GM23338 (cell line): ENCODE measurements at regions not wholly inside any gene's neighbourhood (a gene's known extent, or its start where the extent isn't known, plus 50 kb on each side); places are given as distances from the start of the nearest gene placed in this dataset.

Experiments used
- ATAC-seq: fragments of 200-7000 bp; cut with Tn5 transposase; 3 replicates; pipeline ENCODE4 v1.9.1; 2020
- DNase-seq: peaks from one replicate; pipeline ENCODE4 v3.0.0-alpha.2; 2015; ENCODE audit warnings: low spot score
- H2AFZ ChIP-seq: fragments of 200-600 bp; sonication (generic); 2 replicates; pipeline ENCODE4 v1.8.0; 2016; ENCODE audit warnings: antibody characterized with exemption, mild to moderate bottlenecking, moderate library complexity
- H3F3A ChIP-seq: fragments of 200-600 bp; sonication (generic); replicated peaks from 2 replicates; pipeline ENCODE4 v1.8.0; 2017; ENCODE audit warnings: antibody characterized with exemption, mixed run types, low read depth
- H3K27ac ChIP-seq: fragments of 200-600 bp; sonication (generic); 2 replicates; pipeline ENCODE4 v1.6.1; 2016; ENCODE audit warnings: low read depth
- H3K27me3 ChIP-seq: fragments of 200-600 bp; sonication (generic); 2 replicates; pipeline ENCODE4 v1.8.0; 2016; ENCODE audit warnings: mild to moderate bottlenecking, mixed run types, moderate library complexity; ENCODE audit not compliant: insufficient read depth
- H3K36me3 ChIP-seq: fragments of 200-600 bp; sonication (generic); 2 replicates; pipeline ENCODE4 v1.8.0; 2016; ENCODE audit warnings: mild to moderate bottlenecking; ENCODE audit not compliant: insufficient read depth
- H3K4me1 ChIP-seq: fragments of 200-600 bp; sonication (generic); 2 replicates; pipeline ENCODE4 v1.8.0; 2016; ENCODE audit warnings: mild to moderate bottlenecking, moderate library complexity; ENCODE audit not compliant: insufficient read depth
- H3K4me2 ChIP-seq: fragments of 200-600 bp; sonication (generic); 2 replicates; pipeline ENCODE4 v1.7.1; 2017; ENCODE audit warnings: mixed run types
- H3K4me3 ChIP-seq: fragments of 200-600 bp; sonication (generic); 2 replicates; pipeline ENCODE4 v1.6.1; 2016; ENCODE audit warnings: mixed run types
- H3K79me2 ChIP-seq: fragments of 200-600 bp; sonication (generic); replicated peaks from 2 replicates; pipeline ENCODE4 v1.8.0; 2017; ENCODE audit warnings: mild to moderate bottlenecking; ENCODE audit not compliant: insufficient read depth
- H3K9me2 ChIP-seq: fragments of 200-600 bp; sonication (generic); 2 replicates; pipeline ENCODE4 v1.8.0; 2017; ENCODE audit not compliant: insufficient read depth
- H4K20me1 ChIP-seq: fragments of 200-600 bp; sonication (generic); replicated peaks from 2 replicates; pipeline ENCODE4 v1.8.0; 2017; ENCODE audit warnings: mild to moderate bottlenecking; ENCODE audit not compliant: insufficient read depth
- H3K27ac Mint-ChIP-seq: 2 replicates; pipeline ENCODE4 v1.8.0; 2020; ENCODE audit warnings: inconsistent platforms, mild to moderate bottlenecking, moderate library complexity, mixed read lengths
- H3K27me3 Mint-ChIP-seq: 3 replicates; pipeline ENCODE4 v1.8.0; 2022; ENCODE audit warnings: low read depth, mild to moderate bottlenecking, moderate library complexity, mixed read lengths, inconsistent platforms; ENCODE audit not compliant: insufficient read depth, poor library complexity
- H3K36me3 Mint-ChIP-seq: 3 replicates; pipeline ENCODE4 v1.8.0; 2021; ENCODE audit warnings: low read depth, mild to moderate bottlenecking, inconsistent platforms, moderate library complexity, mixed read lengths
- H3K4me1 Mint-ChIP-seq: 3 replicates; pipeline ENCODE4 v1.8.0; 2020; ENCODE audit warnings: mild to moderate bottlenecking, inconsistent platforms, mixed read lengths
- H3K4me3 Mint-ChIP-seq: 3 replicates; pipeline ENCODE4 v1.8.0; 2021; ENCODE audit warnings: moderate library complexity, mild to moderate bottlenecking, inconsistent platforms, mixed read lengths
- H3K9me3 Mint-ChIP-seq: 3 replicates; pipeline ENCODE4 v1.8.0; 2020; ENCODE audit warnings: moderate library complexity, mild to moderate bottlenecking, inconsistent platforms, mixed read lengths
- CREB1 ChIP-seq: fragments of 250-450 bp; sonication (Bioruptor Pico); IDR thresholded peaks from 2 replicates; pipeline ENCODE4 v1.5.0; 2020; ENCODE audit warnings: low read depth, mild to moderate bottlenecking, moderate library complexity
- CTCF ChIP-seq, 2 experiments: fragments of 200-600 bp in 1 of 2; sonication (generic) in 1 of 2; conservative IDR thresholded peaks; 2 replicates each; pipeline versions ENCODE4 v1.5.1 to v1.6.1; 2016 to 2017; ENCODE audit warnings: antibody characterized with exemption in 2 of 2, low read depth in 2 of 2, mild to moderate bottlenecking in 2 of 2, moderate library complexity in 1 of 2
- ETS1 ChIP-seq: IDR thresholded peaks from 2 replicates; pipeline ENCODE4 v1.6.1; 2016; ENCODE audit warnings: antibody characterized with exemption
- EZH2 ChIP-seq: fragments of 200-600 bp; sonication (generic); IDR thresholded peaks from one replicate; pipeline ENCODE4 v1.8.0; 2017; ENCODE audit warnings: antibody characterized with exemption, mild to moderate bottlenecking, low read depth; ENCODE audit not compliant: unreplicated experiment
- EZH2phosphoT487 ChIP-seq: fragments of 200-600 bp; sonication (generic); IDR thresholded peaks from one replicate; pipeline ENCODE4 v1.8.1; 2018; ENCODE audit warnings: antibody characterized with exemption; ENCODE audit not compliant: unreplicated experiment
- JUNB ChIP-seq: IDR thresholded peaks from one replicate; pipeline ENCODE4 v1.6.1; 2016; ENCODE audit warnings: antibody characterized with exemption; ENCODE audit not compliant: unreplicated experiment
- NANOG ChIP-seq: IDR thresholded peaks from 2 replicates; pipeline ENCODE4 v1.6.1; 2016; ENCODE audit warnings: antibody characterized with exemption, borderline replicate concordance
- POLR2AphosphoS5 ChIP-seq: IDR thresholded peaks from 2 replicates; pipeline ENCODE4 v1.6.1; 2016; ENCODE audit warnings: antibody characterized with exemption, low read depth
- REST ChIP-seq: IDR thresholded peaks from one replicate; pipeline ENCODE4 v1.6.1; 2018; ENCODE audit warnings: antibody characterized with exemption; ENCODE audit not compliant: unreplicated experiment
- STAT1 ChIP-seq: IDR thresholded peaks from one replicate; pipeline ENCODE4 v1.6.1; 2016; ENCODE audit warnings: antibody characterized with exemption; ENCODE audit not compliant: unreplicated experiment
- ZNF114 ChIP-seq: fragments of 250-450 bp; sonication (Bioruptor Pico); IDR thresholded peaks from 2 replicates; pipeline ENCODE4 v1.5.0; 2020; ENCODE audit warnings: mild to moderate bottlenecking, moderate library complexity
- ZNF462 ChIP-seq: fragments of 250-450 bp; sonication (Bioruptor Pico); IDR thresholded peaks from 2 replicates; pipeline ENCODE4 v1.5.0; 2020; ENCODE audit warnings: mild to moderate bottlenecking, moderate library complexity

- Histone ChIP-seq H3F3A (no peaks in the 10 kb centered on the region), H3K4me3 (no peak overlapping the region), H4K20me1 (no peaks in the 10 kb centered on the region), H3K27ac (no peak overlapping the region), H2AFZ (no peak overlapping the region), H3K27me3 (no peaks in the 10 kb centered on the region), H3K9me2 (peaks cover 5% of the 10 kb centered on the region; the same call in 1 of the 2 replicates), H3K4me2 (no peak overlapping the region), H3K36me3 (no peaks in the 10 kb centered on the region), H3K4me1 (no peaks in the 10 kb centered on the region), H3K79me2 (no peaks in the 10 kb centered on the region)
- Mint-ChIP-seq H3K36me3 (no peaks in the 10 kb centered on the region), H3K9me3 (no peaks in the 10 kb centered on the region), H3K27ac (no peak overlapping the region), H3K4me1 (no peaks in the 10 kb centered on the region), H3K27me3 (peaks cover 5% of the 10 kb centered on the region), H3K4me3 (no peak overlapping the region)
- DNase-seq (no peak), ATAC-seq (no peak)
- TF ChIP-seq STAT1 (no peak), EZH2 (no peak), ETS1 (no peak), NANOG (no peak), CTCF (conservative IDR thresholded peaks at IDR 0.05; ENCODE audit: low read depth in 2 of 2) (no peak), JUNB (no peak), EZH2phosphoT487 (no peak), POLR2AphosphoS5 (no peak), ZNF462 (no peak), REST (no peak), ZNF114 (CRISPR knock-in tag) (no peak), CREB1 (no peak)
These were observed 410.5 kb downstream of the QKI start for GRCh38 chr6:163825033-163825432.
